ENCODE measurements at regions not wholly inside any gene's neighbourhood (a gene's known extent, or its start where the extent isn't known, plus 50 kb on each side); places are given as distances from the start of the nearest gene placed in this dataset.
"Not testable (repeated sequence)": the region's sequence is repeated elsewhere in the genome, so short reads cannot be mapped to it uniquely, and the experiment has no call there.

GRCh38 chr7:51867117-51867516 lies 550.5 kb upstream of the COBL start:
- Histone ChIP-seq H3K27me3 (ENCODE audit: control insufficient read depth, insufficient read depth, low read length) (no peaks in the 10 kb centered on the region), H3K36me3 (ENCODE audit: control insufficient read depth, insufficient read depth, low read length) (no peaks in the 10 kb centered on the region), H3K9me3 (ENCODE audit: control insufficient read depth, insufficient read depth, low read length) (no peaks in the 10 kb centered on the region), H3K27ac (ENCODE audit: low read depth, low read length) (no peak overlapping the region), H3K4me1 (ENCODE audit: control insufficient read depth, insufficient read depth, low read length) (no peaks in the 10 kb centered on the region), H3K4me3 (ENCODE audit: low read depth, low read length) (no peak overlapping the region)
- WGBS (ENCODE audit: insufficient coverage) = 100% methylated on average over 1 of the region's 2 CpGs
- DNase-seq (ENCODE audit: low read depth in 4 of 6, low spot score in 6 of 6) = no peak

- H3K4me1 ChIP-seq (ENCODE audit: control insufficient read depth, insufficient read depth, low read length) = no peaks in the 10 kb centered on the region
- 83% methylated on average over 2 of the region's 2 CpGs for WGBS (ENCODE audit: insufficient coverage)
- no peak overlapping the region for H3K27ac ChIP-seq (ENCODE audit: low read depth, low read length)
- no peaks in the 10 kb centered on the region for H3K27me3 ChIP-seq (ENCODE audit: control insufficient read depth, insufficient read depth, low read length)
- DNase-seq (ENCODE audit: low read depth in 4 of 6, low spot score in 6 of 6) = no peak
- no peaks in the 10 kb centered on the region for H3K36me3 ChIP-seq (ENCODE audit: control insufficient read depth, insufficient read depth, low read length)
- H3K4me3 ChIP-seq (ENCODE audit: low read depth, low read length) = no peak overlapping the region
- H3K9me3 ChIP-seq (ENCODE audit: control insufficient read depth, insufficient read depth, low read length) = no peaks in the 10 kb centered on the region
These were observed 543.7 kb upstream of the COBL start for GRCh38 chr7:51860305-51860704.

- H3K36me3 ChIP-seq (ENCODE audit: control insufficient read depth, insufficient read depth, low read length) = no peaks in the 10 kb centered on the region
- DNase-seq (ENCODE audit: low read depth in 4 of 6, low spot score in 6 of 6) = peak in 2 of 6 donors; percentile 14 to 63
- no peak overlapping the region for H3K4me3 ChIP-seq (ENCODE audit: low read depth, low read length)
- peaks cover 2% of the 10 kb centered on the region for H3K9me3 ChIP-seq (ENCODE audit: control insufficient read depth, insufficient read depth, low read length)
- WGBS (ENCODE audit: insufficient coverage) = 17% methylated on average over 1 of the region's 2 CpGs
- no peak overlapping the region for H3K27ac ChIP-seq (ENCODE audit: low read depth, low read length)
- H3K27me3 ChIP-seq (ENCODE audit: control insufficient read depth, insufficient read depth, low read length) = no peaks in the 10 kb centered on the region
- no peaks in the 10 kb centered on the region for H3K4me1 ChIP-seq (ENCODE audit: control insufficient read depth, insufficient read depth, low read length)
These were observed 533.5 kb upstream of the COBL start for GRCh38 chr7:51850126-51850525.

GRCh38 chr7:51847461-51848134 lies 531.0 kb upstream of the COBL start:
- DNase-seq (ENCODE audit: low read depth in 4 of 6, low spot score in 6 of 6) = no peak
- no peaks in the 10 kb centered on the region for H3K36me3 ChIP-seq (ENCODE audit: control insufficient read depth, insufficient read depth, low read length)
- no peaks in the 10 kb centered on the region for H3K4me1 ChIP-seq (ENCODE audit: control insufficient read depth, insufficient read depth, low read length)
- WGBS (ENCODE audit: insufficient coverage) = 46% methylated on average over 5 of the region's 7 CpGs
- no peaks in the 10 kb centered on the region for H3K27me3 ChIP-seq (ENCODE audit: control insufficient read depth, insufficient read depth, low read length)
- H3K27ac ChIP-seq (ENCODE audit: low read depth, low read length) = no peak overlapping the region
- H3K4me3 ChIP-seq (ENCODE audit: low read depth, low read length) = no peak overlapping the region
- H3K9me3 ChIP-seq (ENCODE audit: control insufficient read depth, insufficient read depth, low read length) = peaks cover 2% of the 10 kb centered on the region

- WGBS (ENCODE audit: insufficient coverage) = 95% methylated on average over 14 of the region's 18 CpGs
- not testable (repeated sequence) for H3K4me3 ChIP-seq (ENCODE audit: low read depth, low read length)
These were observed 522.5 kb upstream of the COBL start for GRCh38 chr7:51839130-51839529.

GRCh38 chr7:51827631-51828030 lies 511.0 kb upstream of the COBL start:
- no CpG with 5 or more reads among the region's 2 CpGs for WGBS (ENCODE audit: insufficient coverage)
- Histone ChIP-seq H3K9me3 (ENCODE audit: control insufficient read depth, insufficient read depth, low read length) (no peaks in the 10 kb centered on the region), H3K36me3 (ENCODE audit: control insufficient read depth, insufficient read depth, low read length) (no peaks in the 10 kb centered on the region), H3K4me3 (ENCODE audit: low read depth, low read length) (no peak overlapping the region), H3K27ac (ENCODE audit: low read depth, low read length) (no peak overlapping the region), H3K27me3 (ENCODE audit: control insufficient read depth, insufficient read depth, low read length) (no peaks in the 10 kb centered on the region), H3K4me1 (ENCODE audit: control insufficient read depth, insufficient read depth, low read length) (no peaks in the 10 kb centered on the region)
- DNase-seq (ENCODE audit: low read depth in 4 of 6, low spot score in 6 of 6) = no peak

More at GRCh38 chr7:51839130-51839529, 522.5 kb upstream of the COBL start:
- not testable (repeated sequence) for H3K9me3 ChIP-seq (ENCODE audit: control insufficient read depth, insufficient read depth, low read length); H3K36me3 ChIP-seq (ENCODE audit: control insufficient read depth, insufficient read depth, low read length); DNase-seq (ENCODE audit: low read depth in 4 of 6, low spot score in 6 of 6); H3K4me1 ChIP-seq (ENCODE audit: control insufficient read depth, insufficient read depth, low read length); H3K27ac ChIP-seq (ENCODE audit: low read depth, low read length); H3K27me3 ChIP-seq (ENCODE audit: control insufficient read depth, insufficient read depth, low read length)

GRCh38 chr7:51824050-51824449 lies 507.4 kb upstream of the COBL start:
- WGBS (ENCODE audit: insufficient coverage) = 100% methylated on average over 2 of the region's 7 CpGs
- Histone ChIP-seq H3K27me3 (ENCODE audit: control insufficient read depth, insufficient read depth, low read length) (no peaks in the 10 kb centered on the region), H3K36me3 (ENCODE audit: control insufficient read depth, insufficient read depth, low read length) (no peaks in the 10 kb centered on the region), H3K27ac (ENCODE audit: low read depth, low read length) (no peak overlapping the region), H3K9me3 (ENCODE audit: control insufficient read depth, insufficient read depth, low read length) (no peaks in the 10 kb centered on the region), H3K4me3 (ENCODE audit: low read depth, low read length) (no peak overlapping the region), H3K4me1 (ENCODE audit: control insufficient read depth, insufficient read depth, low read length) (no peaks in the 10 kb centered on the region)
- no peak for DNase-seq (ENCODE audit: low read depth in 4 of 6, low spot score in 6 of 6)

GRCh38 chr7:51823437-51823836 lies 506.8 kb upstream of the COBL start:
- Histone ChIP-seq H3K4me1 (ENCODE audit: control insufficient read depth, insufficient read depth, low read length) (no peaks in the 10 kb centered on the region), H3K36me3 (ENCODE audit: control insufficient read depth, insufficient read depth, low read length) (no peaks in the 10 kb centered on the region), H3K27me3 (ENCODE audit: control insufficient read depth, insufficient read depth, low read length) (no peaks in the 10 kb centered on the region), H3K4me3 (ENCODE audit: low read depth, low read length) (no peak overlapping the region), H3K9me3 (ENCODE audit: control insufficient read depth, insufficient read depth, low read length) (no peaks in the 10 kb centered on the region), H3K27ac (ENCODE audit: low read depth, low read length) (no peak overlapping the region)
- 90% methylated on average over 3 of the region's 3 CpGs for WGBS (ENCODE audit: insufficient coverage)
- no peak for DNase-seq (ENCODE audit: low read depth in 4 of 6, low spot score in 6 of 6)

GRCh38 chr7:51817694-51818225 lies 501.2 kb upstream of the COBL start:
- WGBS (ENCODE audit: insufficient coverage) = 77% methylated on average over 3 of the region's 5 CpGs
- DNase-seq (ENCODE audit: low read depth in 4 of 6, low spot score in 6 of 6) = peak in 1 of 6 donors; percentile 56

GRCh38 chr7:51805783-51806431 lies 489.3 kb upstream of the COBL start:
- H3K27me3 ChIP-seq (ENCODE audit: control insufficient read depth, insufficient read depth, low read length); H3K4me1 ChIP-seq (ENCODE audit: control insufficient read depth, insufficient read depth, low read length); H3K9me3 ChIP-seq (ENCODE audit: control insufficient read depth, insufficient read depth, low read length); H3K4me3 ChIP-seq (ENCODE audit: low read depth, low read length); H3K27ac ChIP-seq (ENCODE audit: low read depth, low read length); DNase-seq (ENCODE audit: low read depth in 4 of 6, low spot score in 6 of 6); H3K36me3 ChIP-seq (ENCODE audit: control insufficient read depth, insufficient read depth, low read length): not testable (repeated sequence)
- 96% methylated on average over 29 of the region's 41 CpGs for WGBS (ENCODE audit: insufficient coverage)

More at GRCh38 chr7:51817694-51818225, 501.2 kb upstream of the COBL start:
- H3K9me3 ChIP-seq (ENCODE audit: control insufficient read depth, insufficient read depth, low read length) = no peaks in the 10 kb centered on the region
- H3K36me3 ChIP-seq (ENCODE audit: control insufficient read depth, insufficient read depth, low read length) = no peaks in the 10 kb centered on the region
- H3K4me1 ChIP-seq (ENCODE audit: control insufficient read depth, insufficient read depth, low read length) = no peaks in the 10 kb centered on the region
- H3K27me3 ChIP-seq (ENCODE audit: control insufficient read depth, insufficient read depth, low read length) = no peaks in the 10 kb centered on the region
- H3K27ac ChIP-seq (ENCODE audit: low read depth, low read length) = no peak overlapping the region
- no peak overlapping the region for H3K4me3 ChIP-seq (ENCODE audit: low read depth, low read length)

Measured in spinal cord (tissue), 9 donors.